ENCODE measurements at regions not wholly inside any gene's neighbourhood (a gene's known extent, or its start where the extent isn't known, plus 50 kb on each side); places are given as distances from the start of the nearest gene placed in this dataset.

- TF ChIP-seq POLR2A (IDR thresholded peaks at IDR 0.05) (no peak), CTCF (IDR thresholded peaks at IDR 0.05) (no peak)
Measured at GRCh38 chr14:81589381-81590065, 55.9 kb upstream of the SEL1L start.

Measured in ovary (tissue), 3 donors.